ENCODE measurements at regions not wholly inside any gene's neighbourhood (a gene's known extent, or its start where the extent isn't known, plus 50 kb on each side); places are given as distances from the start of the nearest gene placed in this dataset.

GRCh38 chr6:165891320-165891719 lies 228.3 kb upstream of the PDE10A start:
- H3K9me3 ChIP-seq (ENCODE audit: control insufficient read depth, insufficient read depth, low read depth, low read length) = no peaks in the 10 kb centered on the region

GRCh38 chr6:165890404-165890735 lies 227.3 kb upstream of the PDE10A start:
- ChIA-PET CTCF (interaction anchor here (0.6 to 6.6 kb wide), 39 partner anchors 11 to 1229 kb away, joined by 3 to 112 read pairs (median 4); partner anchors contain the start of gene TBXT), POLR2A (no interaction called here)
- no peaks in the 10 kb centered on the region for H3K36me3 ChIP-seq (ENCODE audit: control insufficient read depth in 2 of 2, insufficient read depth in 1 of 2, low read length in 2 of 2)
- no peak overlapping the region for H3K27ac ChIP-seq (ENCODE audit: extremely low read depth, low read depth, low read length)
- peaks cover 9% of the 10 kb centered on the region for H3K4me1 ChIP-seq (ENCODE audit: control insufficient read depth, insufficient read depth, low read length)
- no peaks in the 10 kb centered on the region for H3K9me3 ChIP-seq (ENCODE audit: control insufficient read depth, insufficient read depth, low read depth, low read length)
- TF ChIP-seq ZNF571 (tag by site-specific recombination; IDR thresholded peaks at IDR 0.05) (no peak), ZSCAN30 (tag by site-specific recombination; IDR thresholded peaks at IDR 0.05) (0 out of 2 replicates have a peak, but pooled peaks have one; percentile 2), ZNF132 (tag by site-specific recombination; IDR thresholded peaks at IDR 0.05; ENCODE audit: borderline replicate concordance) (no peak), ZNF514 (tag by site-specific recombination; IDR thresholded peaks at IDR 0.05) (no peak)
- no peak overlapping the region for H3K4me3 ChIP-seq (ENCODE audit: low read depth, low read length)

More at GRCh38 chr6:165891320-165891719, 228.3 kb upstream of the PDE10A start:
- Histone ChIP-seq H3K27ac (ENCODE audit: extremely low read depth, low read depth, low read length) (no peak overlapping the region), H3K4me3 (ENCODE audit: low read depth, low read length) (no peak overlapping the region), H3K36me3 (ENCODE audit: control insufficient read depth in 2 of 2, insufficient read depth in 1 of 2, low read length in 2 of 2) (no peaks in the 10 kb centered on the region), H3K4me1 (ENCODE audit: control insufficient read depth, insufficient read depth, low read length) (peaks cover 9% of the 10 kb centered on the region)
- POLR2A ChIA-PET = no interaction called here
- TF ChIP-seq RBAK (tag by site-specific recombination; IDR thresholded peaks at IDR 0.05) = no peak
- TF ChIP-seq KLF16 (tag by site-specific recombination; IDR thresholded peaks at IDR 0.05) = no peak
- TF ChIP-seq, protein P1, sequence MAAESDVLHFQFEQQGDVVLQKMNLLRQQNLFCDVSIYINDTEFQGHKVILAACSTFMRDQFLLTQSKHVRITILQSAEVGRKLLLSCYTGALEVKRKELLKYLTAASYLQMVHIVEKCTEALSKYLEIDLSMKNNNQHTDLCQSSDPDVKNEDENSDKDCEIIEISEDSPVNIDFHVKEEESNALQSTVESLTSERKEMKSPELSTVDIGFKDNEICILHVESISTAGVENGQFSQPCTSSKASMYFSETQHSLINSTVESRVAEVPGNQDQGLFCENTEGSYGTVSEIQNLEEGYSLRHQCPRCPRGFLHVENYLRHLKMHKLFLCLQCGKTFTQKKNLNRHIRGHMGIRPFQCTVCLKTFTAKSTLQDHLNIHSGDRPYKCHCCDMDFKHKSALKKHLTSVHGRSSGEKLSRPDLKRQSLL (tag by site-specific recombination; IDR thresholded peaks at IDR 0.05) = no peak
- TF ChIP-seq BCL11B (tag by site-specific recombination; IDR thresholded peaks at IDR 0.05; ENCODE audit: low read depth) = no peak
- TF ChIP-seq KLF9 (tag by site-specific recombination; IDR thresholded peaks at IDR 0.05; ENCODE audit: low read depth) = no peak
- no peak for TF ChIP-seq ZNF239 (tag by site-specific recombination; IDR thresholded peaks at IDR 0.05)
- TF ChIP-seq, protein P2, sequence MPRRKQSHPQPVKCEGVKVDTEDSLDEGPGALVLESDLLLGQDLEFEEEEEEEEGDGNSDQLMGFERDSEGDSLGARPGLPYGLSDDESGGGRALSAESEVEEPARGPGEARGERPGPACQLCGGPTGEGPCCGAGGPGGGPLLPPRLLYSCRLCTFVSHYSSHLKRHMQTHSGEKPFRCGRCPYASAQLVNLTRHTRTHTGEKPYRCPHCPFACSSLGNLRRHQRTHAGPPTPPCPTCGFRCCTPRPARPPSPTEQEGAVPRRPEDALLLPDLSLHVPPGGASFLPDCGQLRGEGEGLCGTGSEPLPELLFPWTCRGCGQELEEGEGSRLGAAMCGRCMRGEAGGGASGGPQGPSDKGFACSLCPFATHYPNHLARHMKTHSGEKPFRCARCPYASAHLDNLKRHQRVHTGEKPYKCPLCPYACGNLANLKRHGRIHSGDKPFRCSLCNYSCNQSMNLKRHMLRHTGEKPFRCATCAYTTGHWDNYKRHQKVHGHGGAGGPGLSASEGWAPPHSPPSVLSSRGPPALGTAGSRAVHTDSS (tag by site-specific recombination; IDR thresholded peaks at IDR 0.05) = no peak
- no peak for TF ChIP-seq MZF1 (tag by site-specific recombination; IDR thresholded peaks at IDR 0.05; ENCODE audit: borderline replicate concordance)
- no peak for TF ChIP-seq ZNF112 (tag by site-specific recombination; IDR thresholded peaks at IDR 0.05)
- no peak for TF ChIP-seq ZNF184 (tag by site-specific recombination; IDR thresholded peaks at IDR 0.05)
- TF ChIP-seq, protein P3, sequence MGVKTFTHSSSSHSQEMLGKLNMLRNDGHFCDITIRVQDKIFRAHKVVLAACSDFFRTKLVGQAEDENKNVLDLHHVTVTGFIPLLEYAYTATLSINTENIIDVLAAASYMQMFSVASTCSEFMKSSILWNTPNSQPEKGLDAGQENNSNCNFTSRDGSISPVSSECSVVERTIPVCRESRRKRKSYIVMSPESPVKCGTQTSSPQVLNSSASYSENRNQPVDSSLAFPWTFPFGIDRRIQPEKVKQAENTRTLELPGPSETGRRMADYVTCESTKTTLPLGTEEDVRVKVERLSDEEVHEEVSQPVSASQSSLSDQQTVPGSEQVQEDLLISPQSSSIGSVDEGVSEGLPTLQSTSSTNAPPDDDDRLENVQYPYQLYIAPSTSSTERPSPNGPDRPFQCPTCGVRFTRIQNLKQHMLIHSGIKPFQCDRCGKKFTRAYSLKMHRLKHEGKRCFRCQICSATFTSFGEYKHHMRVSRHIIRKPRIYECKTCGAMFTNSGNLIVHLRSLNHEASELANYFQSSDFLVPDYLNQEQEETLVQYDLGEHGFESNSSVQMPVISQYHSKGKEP (tag by site-specific recombination; IDR thresholded peaks at IDR 0.05) = no peak
- no peak for TF ChIP-seq ZNF623 (tag by site-specific recombination; IDR thresholded peaks at IDR 0.05)
- TF ChIP-seq ZNF529 (tag by site-specific recombination; IDR thresholded peaks at IDR 0.05; ENCODE audit: insufficient replicate concordance) = no peak
- TF ChIP-seq, protein P4, sequence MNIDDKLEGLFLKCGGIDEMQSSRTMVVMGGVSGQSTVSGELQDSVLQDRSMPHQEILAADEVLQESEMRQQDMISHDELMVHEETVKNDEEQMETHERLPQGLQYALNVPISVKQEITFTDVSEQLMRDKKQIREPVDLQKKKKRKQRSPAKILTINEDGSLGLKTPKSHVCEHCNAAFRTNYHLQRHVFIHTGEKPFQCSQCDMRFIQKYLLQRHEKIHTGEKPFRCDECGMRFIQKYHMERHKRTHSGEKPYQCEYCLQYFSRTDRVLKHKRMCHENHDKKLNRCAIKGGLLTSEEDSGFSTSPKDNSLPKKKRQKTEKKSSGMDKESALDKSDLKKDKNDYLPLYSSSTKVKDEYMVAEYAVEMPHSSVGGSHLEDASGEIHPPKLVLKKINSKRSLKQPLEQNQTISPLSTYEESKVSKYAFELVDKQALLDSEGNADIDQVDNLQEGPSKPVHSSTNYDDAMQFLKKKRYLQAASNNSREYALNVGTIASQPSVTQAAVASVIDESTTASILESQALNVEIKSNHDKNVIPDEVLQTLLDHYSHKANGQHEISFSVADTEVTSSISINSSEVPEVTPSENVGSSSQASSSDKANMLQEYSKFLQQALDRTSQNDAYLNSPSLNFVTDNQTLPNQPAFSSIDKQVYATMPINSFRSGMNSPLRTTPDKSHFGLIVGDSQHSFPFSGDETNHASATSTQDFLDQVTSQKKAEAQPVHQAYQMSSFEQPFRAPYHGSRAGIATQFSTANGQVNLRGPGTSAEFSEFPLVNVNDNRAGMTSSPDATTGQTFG (tag by site-specific recombination; IDR thresholded peaks at IDR 0.05; ENCODE audit: borderline replicate concordance) = no peak
- no peak for TF ChIP-seq ZNF350 (tag by site-specific recombination; IDR thresholded peaks at IDR 0.05)
- CTCF ChIA-PET = interaction anchor here (0.7 to 6.6 kb wide), 11 partner anchors 8 to 273 kb away, joined by 3 to 112 read pairs (median 5); no protein-coding TSS in a partner anchor

All from HEK293 (cell line).